DMS 273 (cell line): ENCODE measurements at regions not wholly inside any gene's neighbourhood (a gene's known extent, or its start where the extent isn't known, plus 50 kb on each side); places are given as distances from the start of the nearest gene placed in this dataset.

Source experiments
- DNase-seq: peaks from one replicate; lab custom pipeline; 2025; ENCODE audit not compliant: unreplicated experiment; lab: John Stamatoyannopoulos, UW

DNA sequence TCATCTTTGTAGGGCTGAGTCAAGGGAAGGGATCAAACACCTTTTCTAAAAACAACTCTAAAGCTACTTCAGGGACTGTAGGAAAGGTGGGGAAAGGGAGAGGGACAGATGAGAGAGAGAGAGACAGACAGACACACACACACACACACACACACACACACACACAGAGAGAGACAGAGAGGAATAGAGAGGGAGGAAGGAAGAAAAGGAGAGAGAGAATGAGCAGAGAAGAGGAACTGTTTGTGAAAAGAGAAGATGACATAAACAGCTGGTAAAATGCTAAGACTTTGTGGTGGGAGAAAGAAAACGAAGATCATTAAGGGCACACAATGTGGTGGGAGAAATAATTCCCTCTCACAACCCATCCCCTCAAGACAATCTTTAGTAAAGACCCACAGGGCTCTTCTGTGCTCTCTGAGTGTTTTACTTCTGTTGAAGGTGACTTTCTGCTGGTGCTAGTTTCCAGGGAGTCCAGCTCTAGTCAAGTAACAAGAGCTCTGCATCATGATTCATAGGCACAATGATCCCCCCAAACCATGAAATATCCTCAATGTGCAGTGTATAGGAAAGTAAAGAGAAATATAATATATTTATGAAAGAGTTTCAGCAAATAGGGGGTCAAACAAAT lies 77.2 kb upstream of the STK17B start:
- DNase-seq, result no peak

DNA sequence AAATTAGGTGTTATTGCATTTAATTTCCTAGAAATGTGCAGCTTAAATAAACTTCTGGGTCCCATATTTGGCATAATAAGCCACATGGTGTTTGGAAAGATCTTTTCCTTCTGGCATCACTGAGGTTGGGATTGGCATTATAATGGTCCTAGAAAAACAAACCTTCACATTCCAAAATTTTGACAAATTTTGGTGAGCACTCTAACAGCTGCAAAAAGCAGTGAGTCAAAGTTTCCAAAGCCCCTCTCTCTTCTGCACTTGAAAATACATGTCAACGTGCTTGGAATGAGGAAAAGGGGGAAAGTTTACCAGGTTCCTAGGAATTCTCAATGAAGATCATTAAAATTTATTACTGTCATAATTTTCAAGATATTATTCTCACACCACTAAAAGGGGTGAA lies 77.8 kb upstream of the STK17B start:
- no peak for DNase-seq

DNA sequence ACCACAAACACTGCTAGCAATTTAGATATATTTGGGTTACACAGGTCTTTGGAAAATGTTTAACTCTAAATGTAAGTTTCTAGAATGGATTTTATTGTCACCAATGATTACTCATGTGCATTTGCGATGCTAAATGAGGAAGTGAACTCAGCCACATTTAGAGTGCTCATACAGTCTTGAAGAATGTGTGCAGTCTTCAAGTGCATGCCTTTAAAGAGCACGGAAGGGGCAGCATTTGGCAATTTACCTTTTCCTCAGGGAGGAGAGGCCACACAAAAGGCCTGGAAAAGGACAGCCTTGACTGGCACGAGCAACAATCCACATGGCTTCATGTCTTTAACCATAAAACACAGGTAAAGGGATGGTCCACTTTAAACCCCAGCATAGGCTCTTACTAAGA lies 78.5 kb upstream of the STK17B start:
- DNase-seq, result no peak

DNA sequence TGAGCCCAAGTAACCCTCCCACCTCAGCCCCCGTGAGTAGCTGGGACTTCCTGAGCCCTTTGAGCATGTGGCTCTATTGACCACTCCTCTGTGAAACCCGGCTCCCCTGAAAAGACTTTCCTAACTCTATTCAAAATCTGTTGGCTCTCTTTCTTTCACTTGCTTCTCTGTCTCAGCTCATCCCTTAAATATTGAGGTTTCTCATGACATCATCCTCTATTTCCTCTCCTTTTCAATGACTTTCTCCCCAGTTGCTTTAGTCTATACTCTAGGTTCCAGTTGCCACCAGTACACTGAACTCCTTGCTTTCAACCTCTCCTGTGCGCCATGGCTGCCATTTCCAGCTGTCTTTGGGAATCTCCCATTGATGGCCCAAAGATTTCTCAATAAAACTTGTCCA lies 79.8 kb upstream of the STK17B start:
- DNase-seq, result no peak

DNA sequence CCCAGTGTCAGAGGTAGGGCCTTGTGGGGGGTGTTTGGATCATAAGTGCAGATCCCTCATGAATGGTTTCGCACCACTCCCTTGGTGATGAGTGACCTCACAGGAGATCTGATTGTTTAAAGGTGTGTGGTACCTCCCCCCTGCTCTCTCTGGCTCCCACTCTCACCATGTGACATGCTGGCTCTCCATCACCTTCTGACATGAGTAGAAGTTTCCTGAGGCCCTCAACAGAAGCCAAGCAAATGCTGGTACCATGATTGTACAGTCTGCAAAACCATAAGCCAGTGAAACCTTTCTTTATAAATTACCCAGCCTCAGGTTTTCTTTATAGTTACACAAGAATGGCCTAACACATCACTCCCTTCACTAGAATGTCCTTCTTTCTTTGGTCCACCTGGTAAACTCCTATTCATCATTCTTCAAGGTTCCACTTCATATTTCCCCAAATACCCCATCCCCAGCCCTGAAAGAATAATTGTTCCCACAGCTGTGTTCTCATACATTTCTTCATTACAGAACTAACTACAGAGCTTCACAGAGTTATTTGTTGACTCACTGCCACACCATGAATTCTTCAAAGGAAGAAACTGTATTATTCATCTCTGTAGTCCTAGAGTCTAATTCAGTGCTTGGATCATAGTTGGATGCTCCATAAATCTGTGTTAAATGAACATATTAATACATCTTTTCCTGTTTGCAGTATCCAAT lies 81.2 kb upstream of the STK17B start:
- no peak for DNase-seq

DNA sequence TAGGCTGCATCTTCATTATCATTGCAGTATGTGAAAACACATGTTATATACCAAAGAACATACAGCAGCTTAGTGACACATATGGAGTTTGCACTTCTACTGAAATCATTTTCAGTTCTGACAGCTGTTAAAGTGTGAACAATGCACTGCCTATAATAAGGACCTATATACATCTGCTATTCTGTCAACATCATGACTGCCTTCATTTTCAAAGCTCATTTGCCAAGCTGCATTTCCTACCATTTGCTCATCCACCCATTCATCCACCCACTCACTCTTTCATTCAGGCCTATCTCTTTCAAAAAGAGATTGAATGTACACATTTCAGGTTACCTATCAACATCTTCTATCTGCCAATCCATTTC lies 81.7 kb upstream of the STK17B start:
- DNase-seq, result no peak

DNA sequence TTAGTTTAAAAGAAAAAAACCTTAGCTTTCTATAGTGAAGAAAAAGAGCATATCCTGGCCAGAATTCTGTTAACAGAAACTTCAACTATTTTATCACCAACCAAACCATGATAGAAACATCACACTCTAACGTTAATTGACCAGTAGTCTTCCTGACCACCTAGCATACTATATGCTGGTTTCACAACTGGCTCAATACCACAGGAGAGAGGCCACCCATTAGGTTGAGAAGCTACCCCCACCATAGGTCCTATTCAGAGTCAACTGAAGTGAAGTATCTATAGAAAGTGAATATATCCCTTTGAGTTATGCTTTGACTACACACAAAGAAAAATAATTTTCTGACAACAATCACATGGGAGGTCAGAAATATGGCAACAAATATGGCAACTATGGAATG lies 85.2 kb upstream of the STK17B start:
- DNase-seq, result no peak

DNA sequence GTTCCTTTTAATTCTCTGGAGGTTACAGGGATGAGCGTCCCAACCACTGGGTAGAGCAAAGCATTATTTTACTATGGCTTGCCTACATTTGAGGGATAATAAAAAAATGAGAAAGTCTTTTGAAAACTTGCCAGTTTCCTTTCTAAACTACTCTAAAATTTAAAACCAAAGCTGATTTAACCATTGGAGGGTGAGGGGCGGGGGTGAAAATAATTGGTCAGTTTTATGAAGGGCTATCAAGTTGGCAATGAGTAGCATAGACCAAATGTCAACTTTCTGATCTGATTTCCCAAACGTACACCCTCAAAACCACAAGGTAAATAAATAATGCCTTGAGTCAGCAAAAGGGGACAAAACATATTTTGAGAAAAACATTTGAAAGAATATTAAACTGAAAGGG lies 85.7 kb upstream of the STK17B start:
- no peak for DNase-seq

DNA sequence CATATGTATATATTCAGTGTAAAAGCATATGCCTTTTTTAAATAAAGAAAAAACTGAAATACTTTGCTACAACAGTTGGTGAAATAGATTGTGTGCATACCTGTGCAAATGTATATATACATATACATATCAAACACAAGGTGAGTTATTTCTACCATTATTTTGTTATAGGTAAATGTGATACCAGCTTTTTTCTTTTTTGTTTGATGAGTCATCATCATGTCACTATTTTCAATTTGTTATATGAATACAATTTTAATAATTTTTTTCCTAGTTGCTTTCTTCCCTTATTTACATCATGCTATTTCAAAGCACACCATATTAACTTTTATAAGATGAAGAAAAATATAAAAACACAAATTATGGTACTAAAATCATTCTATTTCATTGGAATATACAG lies 87.0 kb upstream of the STK17B start:
- DNase-seq, result no peak

DNA sequence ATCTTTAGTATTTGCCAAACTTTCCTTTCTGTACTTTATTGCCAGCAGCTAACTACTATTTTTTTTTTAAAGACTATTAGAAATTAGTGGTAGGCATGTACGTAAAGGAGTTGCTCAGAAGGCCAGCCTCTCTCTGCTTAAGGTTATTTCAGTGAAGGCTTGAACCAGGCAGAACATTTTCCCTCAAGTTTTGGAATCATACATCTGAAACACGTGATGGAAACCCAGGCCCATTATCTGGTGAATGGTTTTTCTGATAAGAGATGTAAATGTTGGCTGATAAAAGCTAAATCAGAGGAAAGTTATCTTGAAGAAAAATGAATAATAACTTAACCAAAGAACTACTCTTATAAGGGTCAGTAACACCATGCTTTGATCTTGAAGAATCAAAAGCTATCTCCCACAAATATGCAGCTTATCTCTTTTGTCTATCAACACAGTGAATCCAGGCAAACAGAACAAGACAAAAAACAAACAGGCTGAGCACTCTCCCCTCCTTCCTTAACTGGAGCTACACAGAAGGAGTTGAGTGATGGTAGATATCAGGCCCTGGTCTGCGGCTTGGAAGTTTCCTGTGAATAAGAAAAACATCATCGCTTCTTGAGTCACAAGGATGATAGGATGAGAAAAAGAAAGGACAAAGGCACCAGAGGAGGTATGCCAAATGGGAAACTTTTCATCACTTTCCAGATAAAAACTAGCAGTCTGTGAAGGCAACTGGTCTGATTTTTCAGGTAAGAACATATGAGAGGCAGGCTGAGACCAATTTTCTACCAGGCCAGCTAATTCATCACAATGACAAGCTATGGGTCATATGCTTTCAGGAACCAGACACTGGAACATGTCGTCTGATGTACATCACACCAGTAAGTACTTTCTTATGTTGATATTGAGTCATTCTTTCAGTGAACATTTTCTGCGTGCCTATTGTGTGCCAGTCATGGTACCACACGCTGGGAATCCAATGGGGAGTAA lies 88.4 kb upstream of the STK17B start:
- DNase-seq, result no peak

DNA sequence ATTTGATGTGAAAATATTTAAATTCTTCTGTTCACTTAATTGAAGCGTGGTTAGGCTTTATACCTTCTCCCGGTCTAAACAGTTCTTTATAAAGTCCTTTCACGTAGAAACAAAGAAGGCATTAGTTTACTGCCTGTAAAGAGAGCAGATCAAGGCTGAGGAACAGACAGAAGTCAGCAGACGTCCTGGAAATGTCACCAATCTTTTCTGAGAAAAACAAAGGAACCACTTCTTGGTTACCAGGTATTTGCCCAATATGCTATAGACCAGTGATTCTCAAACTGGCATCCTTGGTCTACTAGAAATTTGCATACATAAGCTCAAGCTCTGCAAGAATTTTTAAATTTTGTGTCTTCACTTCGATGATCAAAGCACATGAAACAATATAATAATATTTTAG lies 89.2 kb upstream of the STK17B start:
- DNase-seq, result no peak

DNA sequence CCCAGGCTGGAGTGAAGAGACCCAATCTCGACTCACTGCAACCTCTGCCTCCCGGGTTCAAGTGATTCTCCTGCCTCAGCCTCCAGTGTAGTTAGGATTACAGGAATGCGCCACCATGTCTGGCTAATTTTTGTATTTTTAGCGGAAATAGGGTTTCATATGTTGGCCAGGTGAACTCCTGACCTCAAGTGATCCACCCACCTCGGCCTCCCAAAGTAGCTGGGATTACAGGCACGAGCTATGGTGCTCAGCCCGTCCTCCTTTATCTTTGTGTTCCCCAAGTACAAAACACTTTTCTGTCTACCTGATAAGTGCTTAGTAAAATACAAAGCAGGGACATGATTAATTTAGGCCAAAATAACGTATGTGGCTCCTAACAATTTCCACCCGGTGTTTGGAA lies 91.2 kb upstream of the STK17B start:
- no peak for DNase-seq

DNA sequence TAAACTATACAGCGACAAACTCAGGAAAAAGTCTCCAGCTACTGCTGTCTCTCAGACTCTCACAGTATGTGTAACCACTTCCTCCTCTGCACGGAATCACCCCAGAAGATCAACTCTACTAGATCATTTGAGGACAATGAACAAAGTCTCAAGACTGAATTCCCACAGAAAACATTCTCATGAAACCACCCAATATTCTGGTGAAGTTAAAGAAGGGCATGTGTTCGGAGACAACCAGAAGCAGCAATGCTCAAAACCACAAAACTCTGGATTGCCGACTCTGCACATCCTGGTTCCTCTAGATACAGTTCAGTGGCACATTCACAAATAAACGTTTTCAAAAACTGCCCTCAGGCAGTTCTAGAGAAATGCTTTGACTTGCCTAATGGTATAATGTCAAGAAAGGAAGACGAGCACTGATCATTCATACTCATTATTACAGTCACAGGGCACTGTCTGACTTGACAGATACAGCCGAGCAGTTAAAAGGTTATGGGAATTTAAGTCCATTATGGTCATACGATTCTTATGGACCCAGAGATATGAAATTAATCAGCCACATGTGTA lies 91.9 kb upstream of the STK17B start:
- DNase-seq, result no peak

DNA sequence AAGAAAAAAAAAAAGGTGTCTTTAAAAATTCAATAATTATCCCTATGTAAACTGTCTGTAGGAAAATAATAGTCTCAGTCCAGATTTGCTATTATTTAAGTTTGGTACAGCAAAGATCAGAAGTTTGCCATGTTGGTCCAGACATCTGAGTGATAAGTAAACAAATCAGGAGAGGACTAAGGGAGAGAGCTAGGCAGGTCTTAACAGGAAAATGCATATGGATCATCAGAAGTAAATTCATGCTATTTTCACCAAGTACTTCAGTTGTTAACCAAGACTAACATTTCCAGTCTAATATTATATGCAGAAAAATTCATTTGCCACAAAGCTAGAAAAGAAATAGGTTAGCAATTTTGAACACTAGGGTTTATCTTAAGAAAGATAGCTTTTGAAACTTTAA lies 95.0 kb upstream of the STK17B start:
- DNase-seq, result no peak

DNA sequence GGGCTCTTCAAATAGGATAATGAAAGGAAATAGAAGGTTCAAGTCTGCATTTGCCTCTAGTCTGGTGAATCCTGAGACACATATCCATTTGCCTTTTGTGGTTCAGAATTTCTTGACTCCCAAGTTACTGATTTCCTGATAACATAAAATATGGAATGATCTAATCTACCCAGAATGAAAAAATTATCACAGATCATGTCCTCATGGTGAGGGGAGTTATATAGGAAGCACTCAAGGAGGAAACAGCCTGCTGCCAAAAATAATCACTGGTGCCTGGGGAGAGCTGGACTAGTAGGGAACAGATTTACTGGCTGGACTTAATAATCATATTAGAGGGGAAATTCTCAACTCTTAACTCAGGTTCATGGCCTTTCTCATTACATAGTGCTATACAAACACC lies 95.5 kb upstream of the STK17B start:
- DNase-seq, result no peak

DNA sequence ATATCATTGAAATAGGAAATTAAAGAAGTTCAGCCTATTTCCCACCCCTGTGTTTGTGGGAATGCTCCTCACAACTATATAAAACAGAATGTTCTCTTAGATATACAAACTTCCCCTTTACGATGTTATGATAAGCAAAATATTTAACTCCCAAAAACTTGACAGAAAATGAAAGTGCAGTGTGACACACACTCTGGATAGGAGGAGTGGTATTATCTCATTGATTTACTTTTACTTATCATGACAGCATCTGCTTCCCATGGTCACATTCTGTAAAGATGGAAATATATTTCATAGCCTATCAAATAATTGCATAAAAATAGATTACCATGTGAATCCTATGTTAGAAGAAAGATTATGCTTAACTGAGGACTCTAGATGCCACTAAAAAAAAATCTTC lies 96.6 kb upstream of the STK17B start:
- DNase-seq, result no peak

DNA sequence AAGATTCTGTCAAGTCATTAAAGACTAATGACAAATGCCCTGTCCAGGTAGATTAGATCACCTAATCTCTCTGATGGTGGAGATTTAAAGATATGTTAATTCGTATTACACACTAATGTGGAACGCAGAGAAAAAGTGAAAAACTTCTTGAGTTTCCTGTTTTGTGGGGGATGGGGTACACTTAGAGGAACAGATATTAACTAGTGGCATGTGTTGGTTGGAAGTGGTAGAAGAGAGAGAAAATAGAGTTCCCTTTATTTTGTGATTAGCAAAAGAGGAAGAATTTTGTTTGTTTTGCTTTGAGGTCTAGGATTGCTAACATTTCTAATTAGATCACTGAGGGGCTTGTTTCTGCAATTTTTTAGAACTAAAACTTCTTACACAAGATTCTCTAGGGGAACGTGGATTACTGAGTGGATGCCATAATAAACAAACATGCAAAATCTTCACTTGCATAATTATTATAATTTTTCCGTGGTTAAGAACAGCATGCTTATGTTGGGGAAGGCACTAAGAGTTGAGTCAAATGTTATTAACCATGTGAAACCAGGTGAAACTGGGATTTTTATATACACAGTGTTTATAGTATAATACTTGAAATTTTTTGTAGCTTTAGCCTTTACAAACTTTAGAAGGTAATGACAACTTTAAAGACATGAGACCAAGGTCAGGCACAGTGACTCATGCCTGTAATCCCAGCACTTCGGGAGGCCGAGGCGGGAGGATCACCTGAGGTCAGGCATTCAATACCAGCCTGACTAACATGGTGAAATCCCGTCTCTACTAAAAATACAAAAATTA lies 97.4 kb upstream of the STK17B start:
- DNase-seq, result no peak

DNA sequence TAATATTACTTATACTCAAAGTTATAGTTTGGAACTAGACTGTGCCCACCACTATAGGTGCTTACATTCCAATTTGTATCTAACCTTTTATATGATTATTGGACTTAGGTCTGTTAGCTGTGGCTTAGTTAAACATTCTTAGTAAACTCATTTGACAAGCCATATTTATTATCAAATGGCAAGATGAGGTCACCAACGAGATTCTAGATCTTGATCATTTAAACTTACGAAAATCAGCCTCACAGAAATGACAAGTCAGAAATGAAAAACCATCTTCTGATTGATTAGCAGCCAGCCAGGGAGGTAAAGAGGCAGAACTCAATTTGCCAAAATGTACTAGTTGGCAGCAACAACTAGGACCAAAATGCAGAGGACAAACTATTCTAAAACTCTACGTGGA lies 100.4 kb upstream of the STK17B start:
- DNase-seq, result no peak

DNA sequence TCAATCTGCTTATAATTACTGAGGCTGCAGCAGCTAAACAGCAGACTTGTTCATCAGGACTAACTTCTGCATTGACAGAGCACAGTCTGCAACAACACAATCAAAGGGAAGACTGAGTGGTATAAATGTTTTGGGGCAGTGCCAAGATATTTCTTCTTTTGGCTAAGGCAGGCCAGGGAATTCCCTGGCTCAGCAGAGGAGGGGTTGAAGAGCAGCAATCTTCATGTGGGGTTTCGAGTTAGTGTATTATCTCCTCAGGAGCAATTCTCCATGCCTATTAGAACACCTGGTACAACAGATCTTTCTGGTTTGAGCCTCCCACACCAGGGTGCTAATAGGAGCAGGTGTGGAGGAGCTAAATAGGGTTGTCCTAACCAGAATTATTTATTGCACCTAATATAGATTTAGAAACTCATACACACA lies 103.0 kb upstream of the STK17B start:
- DNase-seq, result no peak

DNA sequence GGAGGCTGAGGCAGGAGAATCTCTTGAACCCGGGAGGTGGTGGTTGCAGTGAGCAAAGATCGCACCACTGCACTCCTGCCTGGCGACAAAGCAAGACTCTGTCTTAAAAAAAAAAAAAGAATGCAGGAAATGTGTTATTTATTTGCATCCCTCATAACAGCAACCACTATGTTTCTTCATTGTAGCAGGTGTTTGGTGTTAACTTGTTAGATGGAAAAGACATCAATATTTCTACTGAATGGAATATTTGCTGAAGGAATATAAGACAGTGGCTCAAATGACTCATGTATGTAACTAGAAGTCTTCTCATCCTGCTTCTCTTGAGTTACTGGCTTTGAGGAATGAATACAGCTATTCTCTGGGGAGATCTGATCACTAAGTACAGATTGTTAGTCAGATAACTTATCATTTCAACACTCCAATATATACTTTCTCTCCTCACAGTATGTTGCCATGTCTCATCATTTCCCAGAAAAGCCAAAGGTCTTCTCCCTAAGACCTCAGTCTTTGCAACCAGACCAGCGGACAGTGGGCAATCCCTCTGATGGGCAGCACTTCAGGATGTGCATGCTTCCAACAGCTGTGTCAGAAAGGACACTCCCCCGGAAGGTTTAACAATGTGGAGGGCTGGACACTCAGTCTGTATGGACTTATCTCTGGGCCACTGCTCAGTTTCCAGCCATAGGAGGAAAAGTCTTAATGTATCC lies 104.4 kb upstream of the STK17B start:
- DNase-seq, result no peak
